ENCODE measurements at regions not wholly inside any gene's neighbourhood (a gene's known extent, or its start where the extent isn't known, plus 50 kb on each side); places are given as distances from the start of the nearest gene placed in this dataset.

DNA sequence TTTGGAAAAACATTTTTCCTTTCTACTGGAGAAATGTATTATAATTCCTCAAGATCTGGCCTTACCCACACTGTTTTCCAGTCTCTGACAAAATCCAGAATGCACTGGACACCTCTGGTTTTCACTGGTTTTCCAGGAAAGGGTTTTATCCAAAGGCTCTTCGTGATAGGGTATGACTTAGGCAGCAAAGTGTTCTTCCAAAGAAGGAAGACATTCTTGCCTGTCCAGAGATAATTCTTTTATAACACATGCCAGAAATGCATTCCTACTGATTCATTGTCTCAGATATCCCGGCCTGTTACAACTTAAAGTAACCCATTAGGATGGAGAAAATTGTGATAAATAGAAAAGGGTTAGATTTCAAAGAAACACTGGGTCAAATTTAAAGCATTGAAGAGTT lies 2343.1 kb downstream of the PCDH7 start:
- no peak for ATAC-seq
- Histone ChIP-seq H3K4me1 (peaks cover 6% of the 10 kb centered on the region), H3K4me3 (no peak overlapping the region), H3K27ac (no peak overlapping the region), H3K27me3 (no peaks in the 10 kb centered on the region), H3K9me3 (no peaks in the 10 kb centered on the region), H3K36me3 (no peaks in the 10 kb centered on the region)
- TF ChIP-seq, protein P1, sequence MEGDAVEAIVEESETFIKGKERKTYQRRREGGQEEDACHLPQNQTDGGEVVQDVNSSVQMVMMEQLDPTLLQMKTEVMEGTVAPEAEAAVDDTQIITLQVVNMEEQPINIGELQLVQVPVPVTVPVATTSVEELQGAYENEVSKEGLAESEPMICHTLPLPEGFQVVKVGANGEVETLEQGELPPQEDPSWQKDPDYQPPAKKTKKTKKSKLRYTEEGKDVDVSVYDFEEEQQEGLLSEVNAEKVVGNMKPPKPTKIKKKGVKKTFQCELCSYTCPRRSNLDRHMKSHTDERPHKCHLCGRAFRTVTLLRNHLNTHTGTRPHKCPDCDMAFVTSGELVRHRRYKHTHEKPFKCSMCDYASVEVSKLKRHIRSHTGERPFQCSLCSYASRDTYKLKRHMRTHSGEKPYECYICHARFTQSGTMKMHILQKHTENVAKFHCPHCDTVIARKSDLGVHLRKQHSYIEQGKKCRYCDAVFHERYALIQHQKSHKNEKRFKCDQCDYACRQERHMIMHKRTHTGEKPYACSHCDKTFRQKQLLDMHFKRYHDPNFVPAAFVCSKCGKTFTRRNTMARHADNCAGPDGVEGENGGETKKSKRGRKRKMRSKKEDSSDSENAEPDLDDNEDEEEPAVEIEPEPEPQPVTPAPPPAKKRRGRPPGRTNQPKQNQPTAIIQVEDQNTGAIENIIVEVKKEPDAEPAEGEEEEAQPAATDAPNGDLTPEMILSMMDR (IDR thresholded peaks at IDR 0.05), result no peak
- DNase-seq, result no peak
- intact Hi-C loops (cut with DNase I), result no loop called here

DNA sequence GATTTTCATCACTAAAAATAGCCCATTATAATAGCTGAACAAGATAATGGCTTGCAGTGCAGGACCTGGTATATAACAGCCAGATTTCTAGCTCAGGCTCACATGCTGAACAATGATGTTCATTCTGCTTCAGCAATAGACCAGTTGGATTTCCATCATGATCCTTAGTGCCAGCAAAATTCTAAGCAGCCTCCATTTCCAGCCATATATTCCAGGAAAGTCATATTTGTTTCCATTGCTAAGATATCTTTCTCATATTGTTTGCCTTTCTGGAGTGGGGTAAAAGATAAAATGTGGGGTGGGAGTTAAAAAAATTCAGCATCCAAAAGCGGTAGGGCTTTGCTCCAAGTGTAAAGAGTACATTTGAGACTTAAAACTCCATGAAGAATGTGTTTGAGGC lies 2344.1 kb downstream of the PCDH7 start:
- H3K36me3 ChIP-seq, result no peaks in the 10 kb centered on the region
- no peaks in the 10 kb centered on the region for H3K9me3 ChIP-seq
- TF ChIP-seq, protein P1 (IDR thresholded peaks at IDR 0.05), result no peak
- no peak overlapping the region for H3K27ac ChIP-seq
- no peak for ATAC-seq
- H3K4me1 ChIP-seq, result peaks cover 6% of the 10 kb centered on the region
- intact Hi-C loops (cut with DNase I), result no loop called here
- no peak overlapping the region for H3K4me3 ChIP-seq
- DNase-seq, result no peak
- no peaks in the 10 kb centered on the region for H3K27me3 ChIP-seq

DNA sequence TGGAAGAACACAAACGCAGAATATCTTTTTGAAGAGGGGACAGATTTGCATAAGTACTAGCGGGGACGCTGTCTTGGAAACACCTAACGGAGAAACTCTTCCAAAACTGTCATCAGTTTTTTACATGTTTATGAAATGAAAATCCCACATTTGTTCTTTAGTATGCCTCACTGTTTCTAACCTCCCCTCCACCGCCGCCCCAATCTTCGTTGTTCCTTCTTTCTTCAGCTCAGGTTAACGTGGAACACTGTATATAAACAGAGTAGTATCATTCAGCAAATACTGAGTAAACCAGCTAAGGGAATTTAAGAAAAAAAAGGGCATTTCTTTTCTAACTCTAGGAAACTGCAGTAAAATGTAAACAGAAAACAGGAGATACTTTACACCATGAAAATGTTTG lies 2345.6 kb downstream of the PCDH7 start:
- peaks cover 6% of the 10 kb centered on the region for H3K4me1 ChIP-seq

DNA sequence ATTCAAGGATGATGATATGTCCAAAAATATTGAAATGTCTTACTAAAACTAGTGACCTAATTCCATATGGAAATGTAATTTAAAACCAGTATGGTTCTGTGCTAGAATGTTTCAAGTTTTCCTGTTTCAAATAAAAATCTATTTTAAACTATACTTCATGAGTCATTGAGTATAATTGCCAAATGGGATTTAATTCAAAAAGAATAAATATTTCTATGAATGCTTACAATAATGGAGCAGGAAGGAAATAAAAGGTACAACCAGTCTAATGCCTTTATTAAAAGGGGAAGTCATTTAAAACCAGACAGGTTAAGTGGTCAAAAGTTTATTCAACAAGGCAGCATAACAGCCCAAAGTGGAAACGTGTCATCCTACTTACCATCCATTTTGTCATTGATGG lies 2347.1 kb downstream of the PCDH7 start:
- Histone ChIP-seq H3K27me3 (no peaks in the 10 kb centered on the region), H3K9me3 (no peaks in the 10 kb centered on the region), H3K4me3 (no peak overlapping the region), H3K27ac (no peak overlapping the region), H3K36me3 (no peaks in the 10 kb centered on the region), H3K4me1 (no peaks in the 10 kb centered on the region)
- no peak for ATAC-seq
- no peak for DNase-seq
- TF ChIP-seq, protein P1 (IDR thresholded peaks at IDR 0.05), result no peak
- intact Hi-C loops (cut with DNase I), result no loop called here

More for the DNA sequence above, 2345.6 kb downstream of the PCDH7 start:
- Histone ChIP-seq H3K4me3 (no peak overlapping the region), H3K27me3 (no peaks in the 10 kb centered on the region), H3K9me3 (no peaks in the 10 kb centered on the region), H3K36me3 (no peaks in the 10 kb centered on the region), H3K27ac (no peak overlapping the region)
- TF ChIP-seq, protein P1 (IDR thresholded peaks at IDR 0.05), result no peak
- intact Hi-C loops (cut with DNase I), result no loop called here
- ATAC-seq (no peak), DNase-seq (no peak)

DNA sequence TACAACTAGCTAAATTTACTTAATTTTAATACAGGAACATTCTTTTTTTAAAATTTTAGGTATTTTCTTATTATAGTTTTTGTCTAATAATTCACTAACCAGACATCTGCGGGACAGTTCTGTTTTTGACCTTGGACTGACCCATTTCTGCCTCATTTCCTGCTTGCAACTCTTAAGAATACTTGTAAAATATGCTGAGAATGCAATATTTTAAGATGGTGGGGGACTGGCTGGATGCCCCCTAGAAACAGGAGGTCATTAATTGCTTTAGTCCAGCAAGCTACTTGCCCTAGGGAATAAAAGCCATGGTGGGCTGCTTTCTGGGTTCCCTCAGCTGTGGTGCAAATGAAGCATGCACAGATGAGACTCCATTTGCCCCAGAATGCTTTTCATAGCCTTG lies 2348.4 kb downstream of the PCDH7 start:
- no peak overlapping the region for H3K4me3 ChIP-seq
- H3K27ac ChIP-seq, result no peak overlapping the region
- H3K36me3 ChIP-seq, result no peaks in the 10 kb centered on the region
- TF ChIP-seq, protein P1 (IDR thresholded peaks at IDR 0.05), result no peak
- no peaks in the 10 kb centered on the region for H3K4me1 ChIP-seq
- ATAC-seq (no peak), DNase-seq (no peak)
- no peaks in the 10 kb centered on the region for H3K27me3 ChIP-seq
- no peaks in the 10 kb centered on the region for H3K9me3 ChIP-seq
- intact Hi-C loops (cut with DNase I), result no loop called here

DNA sequence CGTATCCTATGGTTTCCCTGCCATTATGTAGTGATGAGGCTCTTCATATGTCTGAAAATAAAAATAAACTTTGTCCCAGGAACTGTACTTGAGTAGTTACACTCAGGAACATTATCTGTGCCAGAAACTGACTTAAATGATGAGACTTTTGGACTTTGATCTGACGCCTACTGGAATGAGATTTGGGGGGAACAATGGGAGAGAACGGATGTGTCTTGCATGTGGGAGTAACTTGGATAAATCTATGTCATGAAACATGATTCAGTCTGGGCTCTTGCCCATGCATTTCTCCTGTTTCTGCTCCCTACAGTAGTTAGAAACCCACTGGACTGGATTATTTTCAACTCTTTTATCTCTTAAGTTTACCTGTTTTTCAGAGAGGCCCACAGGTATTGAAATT lies 2351.4 kb downstream of the PCDH7 start:
- TF ChIP-seq, protein P1 (IDR thresholded peaks at IDR 0.05), result no peak
- Histone ChIP-seq H3K4me1 (no peaks in the 10 kb centered on the region), H3K27me3 (no peaks in the 10 kb centered on the region), H3K27ac (no peak overlapping the region), H3K36me3 (no peaks in the 10 kb centered on the region), H3K4me3 (no peak overlapping the region), H3K9me3 (no peaks in the 10 kb centered on the region)
- ATAC-seq (no peak), DNase-seq (no peak)
- intact Hi-C loops (cut with DNase I), result no loop called here
